ENCODE measurements at regions not wholly inside any gene's neighbourhood (a gene's known extent, or its start where the extent isn't known, plus 50 kb on each side); places are given as distances from the start of the nearest gene placed in this dataset.
A peak's percentile ranks its signal among the peaks of the same experiment; 100 is the strongest.

- Mint-ChIP-seq H3K4me1 (no peaks in the 10 kb centered on the region), H3K27me3 (peaks cover 23% of the 10 kb centered on the region), H3K4me3 (no peak overlapping the region), H3K36me3 (no peaks in the 10 kb centered on the region), H3K9me3 (peaks cover 7% of the 10 kb centered on the region), H3K27ac (no peak overlapping the region)
- DNase-seq: no peak
Measured at GRCh38 chr9:126049896-126050604, 276.6 kb upstream of the MVB12B start.

- H3K27me3 Mint-ChIP-seq: peaks cover 23% of the 10 kb centered on the region
- H3K27ac Mint-ChIP-seq: no peak overlapping the region
- peaks cover 7% of the 10 kb centered on the region for H3K9me3 Mint-ChIP-seq
- DNase-seq: no peak
- H3K36me3 Mint-ChIP-seq: no peaks in the 10 kb centered on the region
- no peak overlapping the region for H3K4me3 Mint-ChIP-seq
- H3K4me1 Mint-ChIP-seq: no peaks in the 10 kb centered on the region
Measured at GRCh38 chr9:126050605-126050990, 276.0 kb upstream of the MVB12B start.

DNA sequence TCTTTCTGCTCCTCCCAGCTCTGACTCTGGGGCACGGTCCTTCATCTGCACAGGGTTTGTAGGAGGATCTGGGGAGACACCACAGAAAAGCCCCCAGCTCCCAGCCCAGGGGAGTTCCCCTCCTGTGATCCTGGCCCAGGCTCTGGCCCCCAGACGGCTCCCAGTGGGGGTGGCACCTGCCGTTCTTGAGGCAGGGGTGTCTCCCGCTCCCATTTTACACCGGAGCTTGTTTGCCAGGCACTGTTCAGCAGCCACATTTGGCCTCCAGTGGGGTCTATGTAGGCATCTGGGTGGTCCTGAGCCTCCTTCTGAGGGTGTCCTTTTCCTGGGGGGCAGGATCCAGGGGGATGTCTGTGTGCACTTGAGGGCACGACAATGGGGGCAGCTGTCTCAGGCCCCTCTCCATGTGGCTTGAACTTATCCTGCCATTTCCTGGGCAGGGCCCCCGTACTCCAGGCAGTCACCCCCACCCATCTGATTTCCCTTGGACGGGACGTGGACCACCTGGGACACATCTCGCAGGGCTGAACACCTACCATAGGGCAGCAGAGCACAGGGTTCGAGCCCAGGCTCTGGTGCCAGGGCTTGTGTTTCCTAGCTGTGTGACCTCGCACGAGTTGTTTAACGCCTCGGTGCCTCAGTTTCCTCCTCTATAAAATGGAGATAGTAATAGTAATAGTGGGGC lies 275.0 kb upstream of the MVB12B start:
- Mint-ChIP-seq H3K4me3 (no peak overlapping the region), H3K27ac (no peak overlapping the region), H3K9me3 (peaks cover 1% of the 10 kb centered on the region)

DNA sequence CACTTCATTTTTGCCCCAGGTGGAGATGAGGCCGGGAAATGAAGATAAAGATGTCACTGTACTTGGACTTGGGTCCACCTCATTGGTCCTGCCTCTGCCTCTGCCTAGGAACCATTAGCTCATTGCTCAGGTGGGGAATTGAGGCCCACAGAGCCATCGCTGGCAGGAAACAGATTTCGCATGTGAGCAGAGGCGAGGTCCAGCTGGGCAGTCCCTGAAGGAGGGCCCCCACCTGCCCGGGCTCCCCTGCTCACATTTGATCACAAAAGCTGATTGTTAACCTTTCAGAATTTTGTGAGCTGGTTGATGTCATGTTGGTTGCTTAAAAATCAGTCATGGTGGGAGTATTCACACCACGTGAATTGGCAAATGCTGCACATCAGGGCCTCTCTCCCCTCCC lies 273.8 kb upstream of the MVB12B start:
- no peak for DNase-seq
- H3K36me3 Mint-ChIP-seq: no peaks in the 10 kb centered on the region
- H3K27ac Mint-ChIP-seq: no peak overlapping the region
- H3K9me3 Mint-ChIP-seq: no peaks in the 10 kb centered on the region
- no peaks in the 10 kb centered on the region for H3K4me1 Mint-ChIP-seq
- peaks cover 23% of the 10 kb centered on the region for H3K27me3 Mint-ChIP-seq
- H3K4me3 Mint-ChIP-seq: no peak overlapping the region

More for the DNA sequence above, 275.0 kb upstream of the MVB12B start:
- Mint-ChIP-seq H3K4me1 (no peaks in the 10 kb centered on the region), H3K36me3 (no peaks in the 10 kb centered on the region), H3K27me3 (peaks cover 23% of the 10 kb centered on the region)
- no peak for DNase-seq

DNA sequence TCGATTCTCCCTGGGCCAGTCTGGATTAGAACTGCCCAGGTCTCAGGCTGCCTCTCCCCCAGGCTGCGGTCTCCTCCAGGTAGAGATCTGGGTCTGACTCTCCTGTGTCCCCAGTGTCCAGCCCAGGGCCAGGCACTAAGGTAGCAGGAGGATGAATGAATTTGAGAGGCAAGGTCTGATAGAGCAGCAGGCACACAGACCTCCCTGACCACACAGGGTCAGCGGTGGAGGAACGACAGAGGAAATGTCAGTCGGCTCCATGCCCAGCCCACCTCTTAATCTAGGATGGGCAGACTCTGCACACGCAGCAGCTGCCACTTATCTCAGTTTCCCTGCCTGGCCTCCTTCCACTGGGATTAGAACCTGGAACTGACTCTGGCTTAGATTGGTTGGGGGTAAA lies 272.7 kb upstream of the MVB12B start:
- no peaks in the 10 kb centered on the region for H3K4me1 Mint-ChIP-seq
- no peaks in the 10 kb centered on the region for H3K9me3 Mint-ChIP-seq
- H3K4me3 Mint-ChIP-seq: no peak overlapping the region
- H3K27me3 Mint-ChIP-seq: peaks cover 23% of the 10 kb centered on the region
- no peaks in the 10 kb centered on the region for H3K36me3 Mint-ChIP-seq
- DNase-seq: no peak
- H3K27ac Mint-ChIP-seq: no peak overlapping the region

- H3K27me3 Mint-ChIP-seq: peaks cover 25% of the 10 kb centered on the region
- no peak for DNase-seq
- H3K4me1 Mint-ChIP-seq: no peaks in the 10 kb centered on the region
- no peaks in the 10 kb centered on the region for H3K9me3 Mint-ChIP-seq
- no peak overlapping the region for H3K27ac Mint-ChIP-seq
- no peak overlapping the region for H3K4me3 Mint-ChIP-seq
- no peaks in the 10 kb centered on the region for H3K36me3 Mint-ChIP-seq
Measured at GRCh38 chr9:126055381-126055985, 271.1 kb upstream of the MVB12B start.

GRCh38 chr9:126056312-126057021 lies 270.2 kb upstream of the MVB12B start:
- Mint-ChIP-seq H3K36me3 (no peaks in the 10 kb centered on the region), H3K4me1 (no peaks in the 10 kb centered on the region), H3K27me3 (peaks cover 21% of the 10 kb centered on the region), H3K27ac (no peak overlapping the region), H3K4me3 (no peak overlapping the region), H3K9me3 (no peaks in the 10 kb centered on the region)
- no peak for DNase-seq

DNA sequence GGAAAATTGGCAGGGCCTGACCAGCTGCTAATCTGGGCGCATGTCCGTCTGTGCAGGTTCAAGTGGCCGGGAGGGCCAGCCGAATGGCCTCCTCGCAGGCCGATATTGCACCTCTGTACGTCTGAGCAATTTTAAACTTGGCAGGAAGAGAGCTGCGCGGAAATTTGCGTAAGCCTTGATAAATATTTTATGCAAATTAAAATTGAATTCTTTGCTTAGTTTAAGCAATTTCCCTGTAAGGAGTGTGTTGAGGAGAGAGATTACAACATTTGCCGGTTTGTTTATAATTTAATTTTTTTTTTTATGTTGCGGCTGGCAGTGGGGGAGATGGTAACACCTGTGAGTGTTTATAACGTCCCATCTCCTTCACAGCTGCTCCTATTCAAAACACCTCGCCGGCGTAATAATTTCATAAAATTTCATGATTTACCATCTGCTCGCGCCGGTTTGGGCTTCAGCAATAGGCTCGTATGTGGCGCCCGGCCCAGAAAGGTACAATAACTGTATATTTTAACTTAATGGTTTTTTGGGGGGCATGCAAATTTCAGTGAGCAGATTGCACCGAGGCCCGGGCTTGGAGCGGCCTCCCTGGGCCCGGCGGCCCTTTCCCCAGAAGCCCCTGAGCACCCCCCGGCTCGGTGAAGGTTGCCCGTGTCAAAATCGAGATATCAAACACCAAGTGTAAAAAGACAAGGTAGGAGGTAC lies 269.4 kb upstream of the MVB12B start:
- peaks cover 21% of the 10 kb centered on the region for H3K27me3 Mint-ChIP-seq
- no peaks in the 10 kb centered on the region for H3K9me3 Mint-ChIP-seq
- no peaks in the 10 kb centered on the region for H3K36me3 Mint-ChIP-seq
- no peak overlapping the region for H3K4me3 Mint-ChIP-seq
- H3K4me1 Mint-ChIP-seq: no peaks in the 10 kb centered on the region
- no peak overlapping the region for H3K27ac Mint-ChIP-seq
- no peak for DNase-seq

DNA sequence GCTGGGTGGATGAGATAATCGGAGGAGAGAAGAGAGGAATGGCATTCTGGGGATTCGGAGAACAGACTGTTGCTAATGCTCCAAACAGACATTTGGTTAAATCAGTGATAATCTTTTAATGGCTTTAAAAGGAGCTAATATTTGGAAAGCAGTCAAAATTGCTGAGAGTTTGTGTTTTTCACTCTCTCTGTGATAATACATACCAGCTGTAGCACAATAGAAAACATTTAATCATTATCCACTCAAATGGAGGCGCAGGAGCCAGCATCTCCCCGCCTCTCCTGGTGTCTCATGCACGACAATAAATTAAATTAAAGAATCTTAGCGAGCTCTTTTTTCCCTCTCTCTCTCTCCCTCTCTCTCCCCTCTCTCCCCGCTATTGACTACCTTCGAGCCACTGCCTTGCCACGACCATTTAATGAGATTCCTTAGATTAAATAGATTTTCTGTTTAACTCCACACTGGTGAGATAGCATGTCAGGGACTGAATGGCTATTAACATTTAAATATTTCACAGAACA lies 268.6 kb upstream of the MVB12B start:
- Mint-ChIP-seq H3K27ac (no peak overlapping the region), H3K4me3 (no peak overlapping the region), H3K4me1 (no peaks in the 10 kb centered on the region), H3K27me3 (peaks cover 19% of the 10 kb centered on the region), H3K9me3 (no peaks in the 10 kb centered on the region), H3K36me3 (no peaks in the 10 kb centered on the region)
- DNase-seq: no peak

DNA sequence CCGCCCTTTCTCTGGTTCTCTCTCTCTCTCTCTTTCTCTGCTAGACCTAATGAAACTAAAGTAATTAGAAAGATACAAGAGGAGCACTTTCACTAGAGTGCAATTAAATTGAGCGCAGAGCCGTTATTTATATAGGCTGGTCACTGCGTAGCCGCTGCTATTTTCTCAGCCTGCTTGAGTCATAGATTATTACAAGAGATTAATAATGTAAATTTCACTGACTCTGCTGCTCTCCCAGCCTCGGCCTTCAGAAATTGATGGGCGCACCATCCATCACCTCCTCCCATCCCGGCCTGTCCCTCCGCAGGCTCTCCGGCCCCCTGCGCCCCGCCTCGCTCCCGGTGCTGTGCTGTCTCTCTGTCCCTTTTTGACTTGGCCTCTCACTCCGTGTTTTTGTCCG lies 268.0 kb upstream of the MVB12B start:
- no peak overlapping the region for H3K4me3 Mint-ChIP-seq
- H3K9me3 Mint-ChIP-seq: no peaks in the 10 kb centered on the region
- no peak overlapping the region for H3K27ac Mint-ChIP-seq
- H3K36me3 Mint-ChIP-seq: no peaks in the 10 kb centered on the region
- DNase-seq: no peak
- peaks cover 14% of the 10 kb centered on the region for H3K27me3 Mint-ChIP-seq
- H3K4me1 Mint-ChIP-seq: no peaks in the 10 kb centered on the region

DNA sequence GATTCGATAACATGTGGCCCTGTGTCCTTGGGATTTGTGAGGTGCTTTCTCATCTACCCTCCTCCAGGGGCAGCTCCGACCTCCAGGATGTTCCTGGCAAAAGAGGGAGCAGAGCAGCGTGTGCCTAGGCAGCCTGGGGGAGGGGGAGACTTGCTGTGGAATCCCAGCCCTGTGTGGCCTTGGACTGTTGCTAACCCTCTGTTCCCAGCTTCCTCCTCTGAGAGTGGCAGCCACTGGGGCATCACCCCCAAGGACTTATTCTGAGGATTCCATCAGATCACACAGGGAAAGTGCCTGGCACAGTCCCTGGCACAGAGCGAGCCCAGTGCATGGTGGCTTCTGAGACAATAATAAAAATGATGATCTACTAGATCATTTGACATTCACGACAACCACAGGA lies 265.1 kb upstream of the MVB12B start:
- Mint-ChIP-seq H3K4me1 (no peaks in the 10 kb centered on the region), H3K9me3 (no peaks in the 10 kb centered on the region), H3K4me3 (no peak overlapping the region), H3K27me3 (peaks cover 8% of the 10 kb centered on the region), H3K36me3 (no peaks in the 10 kb centered on the region), H3K27ac (no peak overlapping the region)
- no peak for DNase-seq

GRCh38 chr9:126062158-126062886 lies 264.3 kb upstream of the MVB12B start:
- no peak for DNase-seq
- no peaks in the 10 kb centered on the region for H3K36me3 Mint-ChIP-seq
- H3K4me3 Mint-ChIP-seq: no peak overlapping the region
- peaks cover 11% of the 10 kb centered on the region for H3K27me3 Mint-ChIP-seq
- no peaks in the 10 kb centered on the region for H3K9me3 Mint-ChIP-seq
- H3K27ac Mint-ChIP-seq: peak overlapping the region; percentile 42
- no peaks in the 10 kb centered on the region for H3K4me1 Mint-ChIP-seq

- H3K4me1 Mint-ChIP-seq: no peaks in the 10 kb centered on the region
- no peaks in the 10 kb centered on the region for H3K9me3 Mint-ChIP-seq
- DNase-seq: no peak
- no peak overlapping the region for H3K27ac Mint-ChIP-seq
- H3K4me3 Mint-ChIP-seq: no peak overlapping the region
- H3K36me3 Mint-ChIP-seq: no peaks in the 10 kb centered on the region
- H3K27me3 Mint-ChIP-seq: peaks cover 15% of the 10 kb centered on the region
Measured at GRCh38 chr9:126063326-126063725, 263.3 kb upstream of the MVB12B start.

- no peak overlapping the region for H3K4me3 Mint-ChIP-seq
- H3K9me3 Mint-ChIP-seq: no peaks in the 10 kb centered on the region
- no peaks in the 10 kb centered on the region for H3K4me1 Mint-ChIP-seq
- peaks cover 18% of the 10 kb centered on the region for H3K27me3 Mint-ChIP-seq
- H3K27ac Mint-ChIP-seq: no peak overlapping the region
- DNase-seq: no peak
- no peaks in the 10 kb centered on the region for H3K36me3 Mint-ChIP-seq
Measured at GRCh38 chr9:126066131-126066530, 260.5 kb upstream of the MVB12B start.

Data from activated naive CD8-positive, alpha-beta T cell treated with anti-CD3 and anti-CD28 coated beads for 36 hours (primary cell).